ENCODE measurements at regions not wholly inside any gene's neighbourhood (a gene's known extent, or its start where the extent isn't known, plus 50 kb on each side); places are given as distances from the start of the nearest gene placed in this dataset.

GRCh38 chr3:869734-870133, 223.1 kb upstream of the CNTN6 start:
- no peak for TF ChIP-seq CTCF (conservative IDR thresholded peaks at IDR 0.05; ENCODE audit: low read length)
- TF ChIP-seq EZH2phosphoT487 (IDR thresholded peaks at IDR 0.05; ENCODE audit: borderline replicate concordance) = no peak

Measured in Loucy (cell line).